Psoas muscle (tissue), 7 donors: ENCODE measurements at regions not wholly inside any gene's neighbourhood (a gene's known extent, or its start where the extent isn't known, plus 50 kb on each side); places are given as distances from the start of the nearest gene placed in this dataset.

Experiments used
- ATAC-seq, 4 donors: fragments of 200-7000 bp; cut with Tn5 transposase; one replicate each; pipeline ENCODE4 v1.9.1; 2020; ENCODE audit warnings: moderate library complexity in 3 of 4, mild to moderate bottlenecking in 2 of 4
- DNase-seq, 2 donors: peaks; one replicate each; pipeline ENCODE4 v3.0.0-alpha.2; 2020
- H3K27ac ChIP-seq: fragments of 200-600 bp; one replicate; pipeline ENCODE4 v1.8.0; 2022
- H3K27me3 ChIP-seq, 3 donors: fragments of 200-600 bp in 1 of 3; one replicate each; pipeline versions ENCODE4 v1.6.1 to v1.8.0; 2013 to 2022; ENCODE audit warnings: low read length in 2 of 3, mild to moderate bottlenecking in 2 of 3, moderate library complexity in 1 of 3; ENCODE audit not compliant: insufficient read depth in 3 of 3
- H3K36me3 ChIP-seq, 2 donors: fragments of 200-600 bp in 1 of 2; one replicate each; pipeline versions ENCODE4 v1.6.1 to v1.8.0; 2013 to 2022; ENCODE audit warnings: low read depth in 1 of 2, mild to moderate bottlenecking in 1 of 2, moderate library complexity in 1 of 2; ENCODE audit not compliant: insufficient read depth in 1 of 2
- H3K4me1 ChIP-seq: fragments of 200-600 bp; one replicate; pipeline ENCODE4 v1.8.0; 2022
- H3K4me3 ChIP-seq: fragments of 200-600 bp; one replicate; pipeline ENCODE4 v1.8.0; 2022; ENCODE audit warnings: mild to moderate bottlenecking
- H3K9me3 ChIP-seq: fragments of 200-600 bp; one replicate; pipeline ENCODE4 v1.8.0; 2022
- CTCF ChIP-seq: fragments of 200-600 bp; IDR thresholded peaks from one replicate; pipeline ENCODE4 v1.8.0; 2022; ENCODE audit warnings: antibody characterized with exemption
- WGBS, 3 donors: extraction: QIAGEN DNeasy Blood & Tissue Kit; methylation state at CpG; one replicate each; pipeline versions ENCODE4 v1.1.6 to v1.1.7; 2013; 5-methylcytosine and 5-hydroxymethylcytosine counted together
- intact Hi-C, 2 donors: fragments of 100-400 bp; cut with DNase I; formaldehyde crosslinking; loops; one replicate each; pipeline versions ENCODE4 v1.11.0 to v1.14.2; 2022
- donor health status: healthy with polysubstance abuse.
- donor health status: DM: no; HTN: no; CAD: no; lungs with moderate emphysema.
- donor health status: Bipolar disorder and iron deficiency.
- donor health status: healthy.
- donor health status: DM: yes; HTN: yes; CAD: no.
- donor health status: DM: no; HTN: no; CAD: no.
- donor health status: DM: yes; HTN: yes; CAD: no.

DNA sequence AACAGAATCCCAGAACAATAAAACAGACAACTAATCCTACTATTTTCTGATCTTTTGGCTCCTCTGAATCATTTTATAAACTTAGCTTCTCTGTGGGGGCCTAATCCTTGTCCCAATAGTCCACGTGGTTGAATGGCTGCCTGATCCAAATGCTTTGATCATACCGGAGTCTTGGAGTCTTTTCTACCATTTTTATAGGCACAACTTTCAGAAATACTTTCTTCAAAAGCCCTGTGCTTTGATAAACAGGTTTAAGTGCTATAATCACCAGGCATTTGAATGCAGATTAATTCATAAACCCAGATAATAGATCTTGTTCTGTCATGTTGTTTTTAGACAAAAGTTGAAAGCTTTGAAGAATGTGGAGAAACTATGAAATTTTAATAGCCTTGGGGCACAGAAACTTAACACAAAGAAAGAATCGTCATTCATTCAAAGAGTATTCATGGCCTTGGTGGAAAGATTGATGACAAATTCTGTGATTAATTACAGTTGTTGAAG lies 163.7 kb downstream of the AHR start:
- H3K4me3 ChIP-seq, result no peak overlapping the region
- intact Hi-C loops, result no loop called here
- no peaks in the 10 kb centered on the region for H3K36me3 ChIP-seq
- ATAC-seq, result no peak
- no peaks in the 10 kb centered on the region for H3K4me1 ChIP-seq
- H3K27me3 ChIP-seq, result peaks cover 0 to 4% (median 0%) of the 10 kb centered on the region in 3 donors
- TF ChIP-seq CTCF, result no peak
- no peak overlapping the region for H3K27ac ChIP-seq
- no peaks in the 10 kb centered on the region for H3K9me3 ChIP-seq
- DNase-seq, result no peak
- 16 to 44% (median 38%) methylated on average over 3 of the region's 3 CpGs for WGBS, 3 donors

DNA sequence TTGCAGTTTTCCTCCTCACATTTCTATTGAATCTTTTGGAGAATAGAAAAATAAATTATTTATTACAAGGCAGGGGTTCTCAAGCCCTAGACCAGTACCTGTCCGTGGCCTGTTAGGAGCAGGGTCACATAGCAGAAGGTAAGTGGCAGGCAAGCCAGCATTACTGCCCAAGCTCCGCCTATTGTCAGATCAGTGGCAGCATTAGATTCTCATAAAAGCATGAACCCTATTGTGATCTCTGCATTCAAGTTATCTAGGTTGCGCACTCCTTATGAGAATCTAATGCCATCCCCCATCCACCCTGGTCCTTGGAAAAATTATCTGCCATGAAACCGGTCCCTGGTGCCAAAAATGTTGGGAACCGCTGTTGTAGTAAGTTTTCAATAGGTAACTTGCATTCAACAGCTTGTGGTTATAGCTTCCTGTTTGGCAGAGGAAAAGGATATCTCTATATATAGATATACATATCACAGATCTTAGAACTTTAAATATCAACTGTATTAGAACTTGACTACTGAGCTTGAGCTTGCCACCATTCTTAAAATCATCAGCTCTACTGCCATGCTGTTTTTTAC lies 165.1 kb downstream of the AHR start:
- no peak for TF ChIP-seq CTCF
- intact Hi-C loops, result no loop called here
- no peak overlapping the region for H3K4me3 ChIP-seq
- ATAC-seq, result no peak
- no peaks in the 10 kb centered on the region for H3K9me3 ChIP-seq
- H3K36me3 ChIP-seq, result no peaks in the 10 kb centered on the region
- WGBS, 3 donors, result 72 to 81% (median 73%) methylated on average over 5 of the region's 5 CpGs
- H3K27ac ChIP-seq, result no peak overlapping the region
- H3K4me1 ChIP-seq, result no peaks in the 10 kb centered on the region
- no peaks in the 10 kb centered on the region for H3K27me3 ChIP-seq
- no peak for DNase-seq

GRCh38 chr7:17466216-17466615 lies 167.8 kb downstream of the AHR start:
- intact Hi-C loops, result no loop called here
- H3K4me1 ChIP-seq, result no peaks in the 10 kb centered on the region
- TF ChIP-seq CTCF, result no peak
- no peak overlapping the region for H3K27ac ChIP-seq
- 23 to 34% (median 24%) methylated on average over 7 of the region's 7 CpGs for WGBS, 3 donors
- H3K36me3 ChIP-seq, result no peaks in the 10 kb centered on the region
- ATAC-seq, result no peak
- no peak overlapping the region for H3K4me3 ChIP-seq
- H3K27me3 ChIP-seq, result no peaks in the 10 kb centered on the region
- DNase-seq, result no peak
- no peaks in the 10 kb centered on the region for H3K9me3 ChIP-seq

GRCh38 chr7:17467386-17467945 lies 169.0 kb downstream of the AHR start:
- H3K4me1 ChIP-seq, result no peaks in the 10 kb centered on the region
- H3K4me3 ChIP-seq, result no peak overlapping the region
- no peak for TF ChIP-seq CTCF
- H3K27ac ChIP-seq, result no peak overlapping the region
- intact Hi-C loops, result no loop called here
- DNase-seq (no peak), ATAC-seq (no peak)
- 83 to 85% (median 83%) methylated on average over 6 of the region's 6 CpGs for WGBS, 3 donors
- H3K36me3 ChIP-seq, result no peaks in the 10 kb centered on the region
- H3K27me3 ChIP-seq, result no peaks in the 10 kb centered on the region
- no peaks in the 10 kb centered on the region for H3K9me3 ChIP-seq

DNA sequence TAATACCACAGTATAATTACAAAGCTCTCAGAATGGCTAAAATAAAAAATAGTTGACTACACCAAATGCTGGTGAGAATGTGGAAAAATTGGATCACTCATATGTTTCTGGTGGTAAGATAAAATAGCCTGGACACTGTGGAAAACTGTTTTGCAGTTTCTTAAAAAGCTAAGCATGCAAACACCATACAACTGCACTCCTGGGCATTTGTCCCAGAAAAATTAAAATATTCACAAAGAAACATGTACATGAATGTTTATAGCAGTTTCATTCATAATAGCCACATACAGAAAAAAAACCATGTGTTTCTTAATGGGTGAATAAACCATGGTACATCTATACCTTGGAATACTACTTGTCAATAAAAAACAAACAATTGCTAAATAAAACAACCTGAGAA lies 172.9 kb downstream of the AHR start:
- no peaks in the 10 kb centered on the region for H3K4me1 ChIP-seq
- no peak overlapping the region for H3K4me3 ChIP-seq
- ATAC-seq (no peak), DNase-seq (no peak)
- no peaks in the 10 kb centered on the region for H3K36me3 ChIP-seq
- no peak for TF ChIP-seq CTCF
- no peaks in the 10 kb centered on the region for H3K27me3 ChIP-seq
- no peak overlapping the region for H3K27ac ChIP-seq
- intact Hi-C loops, result no loop called here
- H3K9me3 ChIP-seq, result no peaks in the 10 kb centered on the region
